GM21528 (cell line): ENCODE measurements at regions not wholly inside any gene's neighbourhood (a gene's known extent, or its start where the extent isn't known, plus 50 kb on each side); places are given as distances from the start of the nearest gene placed in this dataset.

Experiments
- ATAC-seq: cut with Tn5 transposase; IDR thresholded peaks from one replicate; pipeline ENCODE4 v1.9.1; 2021; ENCODE audit warnings: mild to moderate bottlenecking, moderate library complexity; ENCODE audit not compliant: unreplicated experiment, low FRiP score

DNA sequence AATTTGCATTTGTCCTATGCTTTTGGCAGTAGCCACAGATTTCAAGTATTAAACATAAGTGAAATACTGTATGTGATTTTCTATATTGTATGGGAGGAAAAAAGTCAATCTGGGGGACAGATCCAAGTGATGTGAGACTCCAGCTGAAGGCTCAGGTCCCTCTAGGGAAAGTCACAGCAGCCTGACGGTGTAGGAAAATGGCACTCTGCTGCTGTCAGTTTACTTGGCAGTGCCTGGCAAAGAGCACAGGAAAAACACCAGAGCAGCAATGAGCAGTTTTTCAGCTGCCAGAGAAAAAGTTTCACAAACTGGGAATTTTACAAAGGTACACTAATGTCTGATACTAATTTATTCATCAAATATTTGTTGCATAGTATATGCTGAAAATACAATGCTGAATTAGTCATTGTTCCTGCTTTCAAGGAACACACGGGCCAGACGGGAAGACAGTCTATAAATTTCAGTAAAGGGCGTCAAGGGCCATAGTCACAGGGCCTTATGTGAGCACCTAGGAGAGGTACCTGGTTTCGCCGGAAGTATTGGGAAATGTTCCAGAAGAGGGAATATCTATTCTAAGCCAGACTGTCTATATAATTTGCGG is 66.2 kb upstream of the SLC38A2 start:
- ATAC-seq, result no peak

DNA sequence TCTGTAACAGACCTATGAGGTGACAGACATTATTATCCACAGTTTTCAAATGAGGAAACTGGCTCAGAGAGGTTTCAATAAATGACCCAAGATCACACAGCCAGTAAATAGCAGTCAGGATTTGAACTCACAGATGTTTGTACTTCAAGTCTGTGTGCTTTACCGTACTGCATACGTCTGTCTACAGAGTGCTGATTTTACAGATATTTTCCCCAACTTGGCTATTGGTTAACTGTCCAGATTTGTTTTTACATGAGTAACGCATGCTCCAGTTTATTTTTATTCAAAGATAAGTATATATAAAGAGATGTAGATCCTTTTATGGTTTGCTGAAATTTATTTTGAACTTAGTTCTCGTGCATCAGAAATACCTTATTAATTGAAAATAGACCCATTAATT is 65.7 kb upstream of the SLC38A2 start:
- no peak for ATAC-seq

DNA sequence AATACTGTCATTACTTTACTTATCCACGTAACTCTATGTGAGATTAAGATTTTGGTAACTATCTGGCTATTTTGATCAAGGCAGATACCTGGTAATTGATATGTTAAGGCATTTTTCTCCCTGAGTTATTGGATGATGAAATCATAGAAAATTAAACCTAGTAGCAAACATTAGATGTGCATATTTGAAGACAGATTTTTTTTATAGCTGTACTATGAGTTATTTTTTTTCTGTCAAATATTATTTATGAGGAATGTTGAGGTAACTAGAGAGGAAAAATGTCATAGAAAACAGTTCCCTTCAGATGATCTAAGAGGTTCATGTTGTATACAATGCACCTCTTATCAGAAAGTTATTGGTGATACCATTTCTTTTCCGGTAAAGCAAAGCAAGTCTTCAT is 64.9 kb upstream of the SLC38A2 start:
- ATAC-seq, result no peak

DNA sequence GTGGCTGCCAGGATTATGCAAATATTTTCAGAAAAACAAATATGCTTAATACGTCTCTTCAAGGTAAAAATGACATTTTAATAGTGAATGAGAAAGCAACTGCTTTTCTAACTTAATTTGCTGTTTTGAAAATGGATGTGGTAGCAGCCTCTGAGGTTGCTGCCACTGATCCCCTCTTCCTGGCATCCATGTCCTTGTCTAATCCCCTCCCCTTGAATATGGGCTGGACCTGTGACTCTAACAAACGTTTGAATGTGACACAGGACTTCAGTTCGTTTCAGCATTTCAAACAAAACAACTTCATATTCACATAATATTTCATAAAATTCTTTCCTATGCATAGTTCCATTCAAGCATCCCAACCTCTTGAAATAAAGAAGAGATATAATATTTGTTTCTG is 64.2 kb upstream of the SLC38A2 start:
- no peak for ATAC-seq

DNA sequence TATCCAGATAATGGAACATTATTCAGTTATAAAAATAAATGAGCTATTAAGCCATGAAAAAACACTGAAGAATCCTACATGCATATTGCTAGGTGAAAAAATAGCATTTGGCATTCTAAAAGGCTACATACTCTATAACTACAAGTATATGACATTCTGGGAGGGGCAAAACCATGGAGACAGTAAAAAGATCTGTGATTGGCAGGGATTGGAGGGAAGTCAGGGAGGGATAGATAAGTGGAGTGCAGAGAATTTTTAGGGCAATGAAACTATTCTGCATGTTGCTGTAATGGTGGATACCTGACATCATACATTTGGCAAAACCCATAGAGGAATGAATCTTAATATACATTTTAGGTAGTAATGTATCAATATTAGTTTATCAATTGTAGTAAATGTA is 63.1 kb upstream of the SLC38A2 start:
- no peak for ATAC-seq

DNA sequence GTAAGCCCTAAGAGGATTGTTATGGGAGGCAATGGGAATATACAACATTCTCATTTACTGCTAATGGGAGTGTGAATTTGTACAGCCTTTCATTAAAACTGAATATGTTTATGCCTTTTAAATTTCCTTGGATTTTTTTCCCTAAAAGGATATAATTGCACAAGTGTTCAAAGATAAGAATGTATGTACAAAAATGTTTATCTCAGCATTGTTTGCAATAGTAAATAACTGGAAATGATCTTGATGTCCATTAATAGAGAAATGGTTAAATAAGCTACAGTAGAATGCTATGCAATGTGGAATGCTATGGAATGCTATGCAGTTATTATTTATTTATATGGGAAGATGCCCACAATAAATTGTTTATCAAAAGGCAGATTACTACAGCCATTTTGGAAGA is 62.5 kb upstream of the SLC38A2 start:
- no peak for ATAC-seq

DNA sequence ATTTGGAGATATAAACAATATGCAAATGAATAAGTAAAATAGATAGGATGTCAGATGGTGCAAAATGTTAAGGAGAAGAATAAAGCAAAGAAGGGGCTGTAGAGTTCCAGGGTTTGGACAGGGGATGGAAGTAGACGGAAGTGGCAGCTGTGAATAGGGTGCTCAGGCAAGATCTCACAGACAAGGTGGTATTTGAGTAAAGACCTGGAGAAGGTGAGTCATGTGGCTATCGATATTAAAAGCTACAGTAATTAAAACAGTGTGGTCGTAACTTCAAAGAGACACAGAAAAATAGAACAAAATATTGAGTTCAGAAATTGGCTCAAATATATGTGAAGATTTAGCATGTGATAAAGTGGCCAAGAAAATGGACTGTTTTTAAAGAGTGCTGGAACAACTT is 61.3 kb upstream of the SLC38A2 start:
- no peak for ATAC-seq

DNA sequence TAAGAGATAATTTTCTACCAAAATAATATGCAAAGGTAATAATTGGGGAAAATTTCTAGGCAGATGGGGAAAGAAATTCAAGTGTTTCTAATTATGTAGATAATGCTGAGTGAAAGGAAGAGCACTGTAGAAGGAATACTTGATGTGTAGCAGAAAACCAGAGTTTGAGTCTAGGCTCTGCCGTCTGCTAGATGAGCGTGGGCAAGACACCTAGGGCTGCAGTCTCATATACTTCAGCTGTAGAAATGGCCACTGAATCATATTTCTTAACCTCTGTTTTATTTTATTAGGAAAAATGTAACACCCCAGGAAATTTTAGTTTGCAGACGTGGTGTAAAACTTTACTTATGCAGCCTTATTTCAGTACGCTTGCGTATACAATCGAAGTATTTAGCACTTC is 59.8 kb upstream of the SLC38A2 start:
- ATAC-seq, result no peak

DNA sequence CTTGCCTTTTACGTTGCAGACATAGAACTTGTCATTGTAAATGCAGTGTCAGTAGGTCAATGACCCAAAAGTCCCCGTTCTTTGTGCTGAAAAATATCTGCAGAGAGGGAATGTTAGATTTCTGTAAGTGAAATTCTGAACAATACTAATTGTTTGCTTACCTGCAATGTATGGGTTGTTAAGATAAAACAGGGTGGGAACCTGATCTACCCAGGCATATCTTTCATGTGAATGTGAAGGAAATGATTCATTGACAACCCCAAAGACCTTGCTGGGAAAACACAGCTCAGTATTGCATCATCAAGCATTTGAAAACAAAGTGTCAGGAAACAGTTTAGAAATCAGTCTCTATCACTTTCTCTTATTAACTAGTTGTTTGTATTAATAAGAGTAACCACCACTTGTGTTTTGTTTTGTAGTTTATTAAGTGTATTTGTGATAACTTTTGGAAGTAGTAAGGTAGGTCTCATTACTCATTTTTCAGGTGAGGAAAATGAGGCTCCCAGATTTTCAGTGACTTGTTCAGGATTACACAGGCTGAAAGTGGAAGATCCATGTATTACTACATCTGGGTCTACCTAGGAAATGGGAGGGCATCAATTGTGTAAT is 57.9 kb upstream of the SLC38A2 start:
- ATAC-seq, result no peak
